ENCODE measurements at regions not wholly inside any gene's neighbourhood (a gene's known extent, or its start where the extent isn't known, plus 50 kb on each side); places are given as distances from the start of the nearest gene placed in this dataset.

DNA sequence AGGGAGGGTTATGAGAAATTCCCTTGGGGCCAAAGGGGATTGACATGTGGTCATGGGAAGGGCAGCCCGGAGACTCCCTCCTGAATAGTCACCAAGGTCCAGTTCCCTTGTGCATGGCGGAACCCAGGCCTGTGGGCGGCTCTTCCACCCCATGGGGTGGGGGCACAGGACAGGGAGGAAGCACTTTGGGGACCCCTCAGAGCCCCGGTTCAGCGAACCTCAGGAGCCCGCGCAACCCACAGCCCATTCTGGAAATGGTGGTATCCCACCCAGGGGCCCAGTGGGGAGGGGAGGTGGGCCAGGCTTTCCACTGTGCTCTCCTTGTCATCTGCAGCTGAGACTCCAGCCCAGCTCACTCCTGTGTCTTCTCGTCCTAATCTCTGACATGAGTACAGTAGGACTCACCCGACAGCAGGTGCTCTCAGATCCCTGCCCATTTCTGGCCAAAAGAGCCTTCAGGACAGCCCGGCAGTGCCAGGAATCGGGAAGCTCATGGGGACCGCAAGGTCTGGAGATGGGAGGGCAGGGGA lies 255.2 kb upstream of the SFSWAP start:
- peaks cover 50% of the 10 kb centered on the region for H3K27me3 Mint-ChIP-seq (ENCODE audit: low read depth)
- no peak overlapping the region for H3K27ac Mint-ChIP-seq
- no peak for DNase-seq (ENCODE audit: low spot score in 2 of 2, unreplicated experiment in 2 of 2)
- no peaks in the 10 kb centered on the region for H3K36me3 Mint-ChIP-seq
- TF ChIP-seq, protein P1, sequence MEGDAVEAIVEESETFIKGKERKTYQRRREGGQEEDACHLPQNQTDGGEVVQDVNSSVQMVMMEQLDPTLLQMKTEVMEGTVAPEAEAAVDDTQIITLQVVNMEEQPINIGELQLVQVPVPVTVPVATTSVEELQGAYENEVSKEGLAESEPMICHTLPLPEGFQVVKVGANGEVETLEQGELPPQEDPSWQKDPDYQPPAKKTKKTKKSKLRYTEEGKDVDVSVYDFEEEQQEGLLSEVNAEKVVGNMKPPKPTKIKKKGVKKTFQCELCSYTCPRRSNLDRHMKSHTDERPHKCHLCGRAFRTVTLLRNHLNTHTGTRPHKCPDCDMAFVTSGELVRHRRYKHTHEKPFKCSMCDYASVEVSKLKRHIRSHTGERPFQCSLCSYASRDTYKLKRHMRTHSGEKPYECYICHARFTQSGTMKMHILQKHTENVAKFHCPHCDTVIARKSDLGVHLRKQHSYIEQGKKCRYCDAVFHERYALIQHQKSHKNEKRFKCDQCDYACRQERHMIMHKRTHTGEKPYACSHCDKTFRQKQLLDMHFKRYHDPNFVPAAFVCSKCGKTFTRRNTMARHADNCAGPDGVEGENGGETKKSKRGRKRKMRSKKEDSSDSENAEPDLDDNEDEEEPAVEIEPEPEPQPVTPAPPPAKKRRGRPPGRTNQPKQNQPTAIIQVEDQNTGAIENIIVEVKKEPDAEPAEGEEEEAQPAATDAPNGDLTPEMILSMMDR (IDR thresholded peaks at IDR 0.05; ENCODE audit: unreplicated experiment): no peak
- H3K9me3 Mint-ChIP-seq: peaks cover 11% of the 10 kb centered on the region
- H3K4me1 Mint-ChIP-seq: no peaks in the 10 kb centered on the region
- no peak overlapping the region for H3K4me3 Mint-ChIP-seq

DNA sequence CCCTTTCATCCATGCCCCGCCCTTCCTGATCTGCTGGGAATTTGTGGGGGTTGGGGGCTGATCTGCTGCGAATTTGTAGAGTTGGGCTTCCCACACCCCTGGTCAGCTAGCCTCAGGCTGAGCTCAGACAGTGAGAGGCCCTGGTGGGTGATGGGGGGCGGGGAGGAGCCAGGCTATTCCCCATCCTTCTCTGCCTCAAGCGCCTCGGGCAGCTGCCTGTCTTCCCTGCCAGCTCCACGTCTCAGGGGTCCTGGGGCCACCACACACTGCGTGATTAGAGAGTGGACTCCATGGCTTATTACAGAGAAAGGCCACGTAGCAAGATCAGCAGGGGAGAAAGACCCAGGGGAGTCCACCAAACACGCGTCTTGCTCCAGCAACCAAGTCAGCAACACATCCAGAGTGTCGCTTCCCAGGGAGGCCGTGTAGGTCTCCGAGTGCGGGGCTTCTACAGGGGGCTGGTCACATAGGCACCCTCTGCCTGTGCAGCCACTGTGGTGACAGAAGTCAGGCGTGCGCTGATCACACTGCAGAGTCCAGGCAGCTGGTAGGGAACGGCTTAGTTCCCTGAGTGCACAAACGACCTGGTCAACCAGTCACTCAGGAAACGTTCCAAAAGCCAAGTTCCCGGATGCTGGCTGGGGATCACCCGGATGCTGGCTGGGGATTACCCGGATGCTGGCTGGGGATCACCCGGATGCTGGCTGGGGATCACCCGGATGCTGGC lies 254.4 kb upstream of the SFSWAP start:
- no peak for DNase-seq (ENCODE audit: low spot score in 2 of 2, unreplicated experiment in 2 of 2)
- Mint-ChIP-seq H3K27me3 (ENCODE audit: low read depth) (peaks cover 58% of the 10 kb centered on the region), H3K36me3 (no peaks in the 10 kb centered on the region), H3K4me1 (no peaks in the 10 kb centered on the region), H3K27ac (no peak overlapping the region), H3K4me3 (no peak overlapping the region), H3K9me3 (peaks cover 7% of the 10 kb centered on the region)
- TF ChIP-seq, protein P1 (IDR thresholded peaks at IDR 0.05; ENCODE audit: unreplicated experiment): no peak

DNA sequence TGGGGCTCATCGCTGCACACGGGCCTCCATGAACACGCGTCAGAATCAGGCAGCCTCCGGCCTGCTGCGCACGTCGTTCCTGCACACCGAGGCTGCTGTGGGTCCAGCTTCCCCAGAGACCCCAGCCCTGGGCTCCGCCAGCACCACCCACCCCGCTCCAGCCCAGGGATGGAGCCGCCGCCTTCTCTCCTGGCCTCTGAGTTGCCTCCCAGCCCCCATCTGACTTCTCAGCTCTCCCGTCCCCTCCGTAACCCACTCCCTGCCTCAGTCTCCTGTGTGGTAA lies 253.9 kb upstream of the SFSWAP start:
- H3K27ac Mint-ChIP-seq: no peak overlapping the region
- peaks cover 58% of the 10 kb centered on the region for H3K27me3 Mint-ChIP-seq (ENCODE audit: low read depth)
- H3K36me3 Mint-ChIP-seq: no peaks in the 10 kb centered on the region
- no peaks in the 10 kb centered on the region for H3K4me1 Mint-ChIP-seq
- TF ChIP-seq, protein P1 (IDR thresholded peaks at IDR 0.05; ENCODE audit: unreplicated experiment): no peak
- H3K4me3 Mint-ChIP-seq: no peak overlapping the region
- DNase-seq (ENCODE audit: low spot score in 2 of 2, unreplicated experiment in 2 of 2): no peak
- peaks cover 3% of the 10 kb centered on the region for H3K9me3 Mint-ChIP-seq

DNA sequence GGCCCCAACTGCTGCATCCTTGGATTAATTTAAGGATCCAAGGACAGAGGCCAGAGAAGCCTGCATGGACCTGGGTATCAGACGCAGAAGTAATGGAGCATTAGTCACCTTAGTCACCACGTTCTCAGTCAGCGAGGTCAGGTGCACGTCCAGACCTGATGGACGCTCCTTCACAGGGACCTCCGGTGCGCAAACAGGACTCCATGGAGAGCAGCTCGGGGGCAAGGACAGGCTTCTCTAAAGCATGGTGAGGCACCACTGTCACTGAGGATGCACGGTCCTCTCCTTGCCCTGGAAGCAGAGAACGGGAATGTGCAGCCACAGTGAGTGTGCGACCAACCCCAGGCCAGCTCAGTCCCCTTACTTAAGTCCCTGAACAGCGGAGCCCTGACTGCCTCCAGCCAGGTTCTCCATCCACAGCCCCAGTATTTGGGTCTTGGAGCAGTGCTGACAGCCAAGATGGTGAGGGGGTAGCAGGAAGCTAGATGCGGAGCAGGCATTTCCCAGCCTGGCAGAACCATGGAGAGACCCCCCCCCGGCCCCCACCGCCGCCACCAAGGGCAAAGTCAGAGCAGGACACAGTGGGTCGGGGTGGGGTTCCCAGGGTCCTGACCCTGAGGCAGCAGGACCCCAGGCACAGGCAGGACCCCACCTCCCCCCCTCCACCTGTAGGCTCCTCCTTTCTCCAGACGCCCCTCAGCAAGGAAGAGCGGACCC lies 253.4 kb upstream of the SFSWAP start:
- H3K36me3 Mint-ChIP-seq: no peaks in the 10 kb centered on the region
- H3K27ac Mint-ChIP-seq: no peak overlapping the region
- TF ChIP-seq, protein P1 (IDR thresholded peaks at IDR 0.05; ENCODE audit: unreplicated experiment): no peak
- no peak overlapping the region for H3K4me3 Mint-ChIP-seq
- H3K4me1 Mint-ChIP-seq: no peaks in the 10 kb centered on the region
- H3K9me3 Mint-ChIP-seq: no peaks in the 10 kb centered on the region
- no peak for DNase-seq (ENCODE audit: low spot score in 2 of 2, unreplicated experiment in 2 of 2)
- H3K27me3 Mint-ChIP-seq (ENCODE audit: low read depth): peaks cover 59% of the 10 kb centered on the region

DNA sequence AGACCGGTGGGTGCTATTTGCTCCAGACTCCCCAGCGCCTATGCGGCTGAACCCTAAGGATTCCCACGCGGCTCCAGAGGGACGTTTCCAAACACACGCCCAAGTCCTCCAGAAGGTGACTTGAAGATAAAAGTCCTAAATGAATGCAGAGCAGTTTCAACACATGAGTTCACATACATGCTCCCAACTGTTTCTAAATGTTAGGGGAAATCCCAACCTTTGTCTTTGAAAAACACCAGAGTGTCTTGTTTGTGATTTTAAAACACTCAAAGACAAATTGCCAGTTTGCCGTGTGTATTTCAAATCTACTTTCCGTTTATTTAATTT lies 252.9 kb upstream of the SFSWAP start:
- no peak for DNase-seq (ENCODE audit: low spot score in 2 of 2, unreplicated experiment in 2 of 2)
- no peaks in the 10 kb centered on the region for H3K4me1 Mint-ChIP-seq
- no peaks in the 10 kb centered on the region for H3K9me3 Mint-ChIP-seq
- TF ChIP-seq, protein P1 (IDR thresholded peaks at IDR 0.05; ENCODE audit: unreplicated experiment): no peak
- no peak overlapping the region for H3K27ac Mint-ChIP-seq
- H3K4me3 Mint-ChIP-seq: no peak overlapping the region
- H3K36me3 Mint-ChIP-seq: no peaks in the 10 kb centered on the region
- H3K27me3 Mint-ChIP-seq (ENCODE audit: low read depth): peaks cover 61% of the 10 kb centered on the region
